D721Med (cell line): ENCODE measurements at regions not wholly inside any gene's neighbourhood (a gene's known extent, or its start where the extent isn't known, plus 50 kb on each side); places are given as distances from the start of the nearest gene placed in this dataset.

ENCODE experiments used
- DNase-seq: peaks from one replicate; pipeline ENCODE4 v3.0.0; 2011; ENCODE audit warnings: low spot score; ENCODE audit not compliant: insufficient read length
- FAIRE-seq: peaks from 2 replicates; lab custom pipeline; 2011; peaks lifted over from hg19 to GRCh38; lab: Jason Lieb, UNC
- CTCF ChIP-seq: IDR thresholded peaks from 2 replicates; pipeline ENCODE4 v1.5.1; 2012; ENCODE audit warnings: mild to moderate bottlenecking, control low read depth; ENCODE audit not compliant: insufficient read depth; ENCODE audit errors: missing control alignments

GRCh38 chr10:33982995-33983394 is 648.5 kb upstream of the NRP1 start:
- DNase-seq (no peak), FAIRE-seq (no peak)
- TF ChIP-seq CTCF: no peak

GRCh38 chr10:33981301-33981700 is 646.8 kb upstream of the NRP1 start:
- FAIRE-seq: no peak
- TF ChIP-seq CTCF: no peak
- DNase-seq: no peak

- TF ChIP-seq CTCF: no peak
- FAIRE-seq (no peak), DNase-seq (no peak)
Measured at GRCh38 chr10:33979195-33979594, 644.7 kb upstream of the NRP1 start.

GRCh38 chr10:33975481-33975880 is 641.0 kb upstream of the NRP1 start:
- DNase-seq (no peak), FAIRE-seq (no peak)
- TF ChIP-seq CTCF: no peak

- no peak for FAIRE-seq
- no peak for TF ChIP-seq CTCF
- no peak for DNase-seq
Measured at GRCh38 chr10:33974976-33975478, 640.6 kb upstream of the NRP1 start.

- FAIRE-seq: no peak
- TF ChIP-seq CTCF: no peak
- DNase-seq: no peak
Measured at GRCh38 chr10:33968983-33969382, 634.5 kb upstream of the NRP1 start.

GRCh38 chr10:33967606-33968120 is 633.2 kb upstream of the NRP1 start:
- DNase-seq (no peak), FAIRE-seq (no peak)
- TF ChIP-seq CTCF: no peak
